HepG2 (cell line): ENCODE measurements at regions not wholly inside any gene's neighbourhood (a gene's known extent, or its start where the extent isn't known, plus 50 kb on each side); places are given as distances from the start of the nearest gene placed in this dataset.

ENCODE experiments used
- ATAC-seq: fragments of 200-7000 bp; cut with Tn5 transposase; 3 replicates; pipeline ENCODE4 v1.9.1; 2020; ENCODE audit warnings: mild to moderate bottlenecking, moderate library complexity
- BruUV-seq: library from RNA; stranded (reverse); fragments of 400-500 nt; replicated peaks from 2 replicates; lab custom pipeline; 2021; lab: Mats Ljungman, UMichigan
- CTCF ChIA-PET: fragments of 300-600 bp; formaldehyde crosslinking; extraction: SDS; loops from one replicate; lab custom pipeline; 2021; ENCODE audit warnings: low total read pairs, inconsistent platforms, low intra/inter-chr PET ratio; lab: Yijun Ruan, JAX
- POLR2A ChIA-PET: fragments of 350-600 bp; sonication (Branson Sonifier 250); formaldehyde crosslinking; loops from one replicate; lab custom pipeline; 2020; ENCODE audit warnings: antibody characterized with exemption, inconsistent platforms; lab: Yijun Ruan, JAX
- DNase-seq: peaks from one replicate; pipeline ENCODE4 v3.0.0-alpha.2; 2015; ENCODE audit warnings: low spot score
- FAIRE-seq: peaks from 3 replicates; lab custom pipeline; 2011; peaks lifted over from hg19 to GRCh38; lab: Jason Lieb, UNC
- H2AFZ ChIP-seq: one replicate; pipeline ENCODE4 v1.6.1; 2011; ENCODE audit warnings: low read length, inconsistent platforms
- H3K27ac ChIP-seq: fragments of 300-600 bp; 3 replicates; pipeline ENCODE4 v1.8.0; 2011; ENCODE audit warnings: mixed run types, mild to moderate bottlenecking, mixed read lengths, low read length, inconsistent platforms; ENCODE audit not compliant: insufficient read depth; ENCODE audit errors: extremely low read length
- H3K27me3 ChIP-seq, 2 experiments: fragments of 200-600 bp in 1 of 2; 2 replicates in 1 of 2; 3 replicates in 1 of 2; pipeline versions ENCODE4 v1.6.0 to v1.8.0; 2011; ENCODE audit warnings: low read length in 2 of 2, mild to moderate bottlenecking in 2 of 2, moderate library complexity in 2 of 2, inconsistent platforms in 1 of 2; ENCODE audit not compliant: insufficient read depth in 2 of 2, control insufficient read depth in 1 of 2
- H3K36me3 ChIP-seq, 2 experiments: fragments of 200-600 bp in 1 of 2; replicated peaks in 1 of 2; 2 replicates in 1 of 2; 3 replicates in 1 of 2; pipeline versions ENCODE4 v1.5.1 to v1.8.0; 2011; ENCODE audit warnings: low read length in 2 of 2, inconsistent platforms in 1 of 2; ENCODE audit not compliant: insufficient read depth in 2 of 2, control insufficient read depth in 1 of 2
- H3K4me1 ChIP-seq: 2 replicates; pipeline ENCODE4 v1.5.1; 2012; ENCODE audit warnings: low read length, inconsistent platforms; ENCODE audit not compliant: insufficient read depth
- H3K4me2 ChIP-seq: 2 replicates; pipeline ENCODE4 v1.6.0; 2011; ENCODE audit warnings: low read depth, low read length, inconsistent platforms
- H3K4me3 ChIP-seq, 3 experiments: fragments of 200-600 bp in 1 of 3; sonication (generic), shearing (Covaris generic) in 1 of 3; replicated peaks in 1 of 3; 2 replicates each; pipeline ENCODE4 v1.5.1; 2011 to 2016; ENCODE audit warnings: low read length in 3 of 3, inconsistent platforms in 2 of 3, low read depth in 2 of 3, mild to moderate bottlenecking in 2 of 3, control low read depth in 1 of 3, mixed read lengths in 1 of 3; ENCODE audit not compliant: insufficient read depth in 1 of 3
- H3K79me2 ChIP-seq: one replicate; pipeline ENCODE4 v1.6.1; 2011; ENCODE audit warnings: low read length, inconsistent platforms; ENCODE audit not compliant: insufficient read depth
- H3K9ac ChIP-seq: 2 replicates; pipeline ENCODE4 v1.6.0; 2011; ENCODE audit warnings: mild to moderate bottlenecking, low read depth, low read length, inconsistent platforms; ENCODE audit not compliant: insufficient read depth
- H3K9me3 ChIP-seq: 2 replicates; pipeline ENCODE4 v1.5.1; 2012; ENCODE audit warnings: mild to moderate bottlenecking, low read length
- H4K20me1 ChIP-seq: 2 replicates; pipeline ENCODE4 v1.6.0; 2011; ENCODE audit warnings: inconsistent platforms, mild to moderate bottlenecking, low read length, moderate library complexity; ENCODE audit not compliant: insufficient read depth
- EEA1 ChIP-seq: sonication (generic); formaldehyde crosslinking; IDR thresholded peaks from 2 replicates; pipeline ENCODE4 v1.5.1; 2020; ENCODE audit warnings: mild to moderate bottlenecking, missing genetic modification reagents, borderline replicate concordance
- GFI1 ChIP-seq: sonication (generic); formaldehyde crosslinking; IDR thresholded peaks from 2 replicates; pipeline ENCODE4 v1.5.0; 2020; ENCODE audit warnings: missing genetic modification reagents, mild to moderate bottlenecking, borderline replicate concordance
- HNF4A ChIP-seq: sonication (generic); formaldehyde crosslinking; IDR thresholded peaks from 2 replicates; pipeline ENCODE4 v1.4.0; 2020; ENCODE audit warnings: missing genetic modification reagents
- KDM6A ChIP-seq: IDR thresholded peaks from 2 replicates; pipeline ENCODE4 v1.6.1; 2016; ENCODE audit warnings: low read depth
- SMARCC2 ChIP-seq: fragments of 450-650 bp; IDR thresholded peaks from 2 replicates; pipeline ENCODE4 v1.6.1; 2017; ENCODE audit warnings: antibody characterized with exemption, mild to moderate bottlenecking
- ZNF264 ChIP-seq: sonication (generic); formaldehyde crosslinking; IDR thresholded peaks from 2 replicates; pipeline ENCODE4 v1.4.0; 2020; ENCODE audit warnings: missing genetic modification reagents
- WGBS: methylation state at CpG from one replicate; pipeline ENCODE4 v1.1.6; 2017; ENCODE audit warnings: low lambda C conversion rate; 5-methylcytosine and 5-hydroxymethylcytosine counted together
- in situ Hi-C: cut with HindIII; loops from 2 replicates; pipeline ENCODE4 v1.10.0; 2017; ENCODE audit warnings: low pct_unique_long_range_greater_than_20kb; ENCODE audit not compliant: extremely low pct_ligation_motif_present
- intact Hi-C: fragments of 100-400 bp; cut with micrococcal nuclease; formaldehyde crosslinking; loops from one replicate; pipeline ENCODE4 v1.10.0; 2022; ENCODE audit not compliant: unreplicated experiment
- TF ChIP-seq, protein P1 (sequence below): sonication (generic); formaldehyde crosslinking; IDR thresholded peaks from 2 replicates; pipeline ENCODE4 v1.8.0; 2022; ENCODE audit warnings: mild to moderate bottlenecking, missing genetic modification reagents, borderline replicate concordance
- TF ChIP-seq, protein P2 (sequence below): sonication (generic); formaldehyde crosslinking; IDR thresholded peaks from 2 replicates; pipeline ENCODE4 v1.5.0; 2020; ENCODE audit warnings: mild to moderate bottlenecking, low read depth, missing genetic modification reagents, borderline replicate concordance
- TF ChIP-seq, protein P3 (sequence below), 2 experiments: fragments of 450-650 bp in 1 of 2; sonication (generic) in 1 of 2; formaldehyde crosslinking in 1 of 2; IDR thresholded peaks; 2 replicates each; pipeline versions ENCODE4 v1.6.1 to v1.8.0; 2016 to 2022; ENCODE audit warnings: antibody characterized with exemption in 1 of 2, mild to moderate bottlenecking in 1 of 2, missing genetic modification reagents in 1 of 2
- TF ChIP-seq, protein P4 (sequence below): sonication (generic); formaldehyde crosslinking; IDR thresholded peaks from 2 replicates; pipeline ENCODE4 v1.5.0; 2020; ENCODE audit warnings: missing genetic modification reagents

DNA sequence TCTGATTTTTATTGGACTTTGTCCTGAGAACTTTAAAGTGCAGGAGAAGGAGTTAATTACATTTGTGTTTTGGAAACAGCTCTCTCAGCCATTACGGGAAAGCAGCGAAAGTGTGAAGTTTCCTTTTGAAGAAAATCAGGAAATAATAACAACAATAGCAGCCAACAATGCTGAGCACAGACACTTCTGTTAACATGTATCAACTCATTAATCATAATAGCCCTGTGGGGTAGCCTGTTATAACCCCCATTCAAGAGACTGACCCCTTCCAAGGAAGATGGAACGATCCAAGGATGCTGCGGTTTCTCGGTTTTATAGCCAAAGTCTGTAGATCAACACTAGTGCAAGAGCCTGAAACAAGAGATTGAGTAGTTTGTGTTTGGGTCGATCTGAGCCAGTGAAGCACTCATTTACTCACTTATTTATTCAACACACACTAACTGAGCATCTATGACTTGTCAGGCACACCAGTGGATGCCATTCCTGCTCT is 195.5 kb downstream of the DRD1 start:
- Histone ChIP-seq H2AFZ (no peak overlapping the region), H3K4me1 (no peaks in the 10 kb centered on the region), H3K27me3 (peaks cover 0 to 9% of the 10 kb centered on the region in 2 experiments; a peak in 1 of 5 replicates), H3K79me2 (no peaks in the 10 kb centered on the region), H3K36me3 (no peaks in the 10 kb centered on the region), H4K20me1 (no peaks in the 10 kb centered on the region), H3K4me2 (no peak overlapping the region), H3K4me3 (no peak overlapping the region), H3K9ac (no peak overlapping the region), H3K9me3 (no peaks in the 10 kb centered on the region), H3K27ac (no peak overlapping the region)
- WGBS = 41% methylated on average over 6 of the region's 6 CpGs
- in situ Hi-C loops (no loop called here), intact Hi-C loops (no loop called here)
- POLR2A ChIA-PET = no interaction called here
- ATAC-seq (no peak), DNase-seq (no peak), FAIRE-seq (no peak)
- CTCF ChIA-PET = no interaction called here
- BruUV-seq = no TSS peak
- TF ChIP-seq, protein P1, sequence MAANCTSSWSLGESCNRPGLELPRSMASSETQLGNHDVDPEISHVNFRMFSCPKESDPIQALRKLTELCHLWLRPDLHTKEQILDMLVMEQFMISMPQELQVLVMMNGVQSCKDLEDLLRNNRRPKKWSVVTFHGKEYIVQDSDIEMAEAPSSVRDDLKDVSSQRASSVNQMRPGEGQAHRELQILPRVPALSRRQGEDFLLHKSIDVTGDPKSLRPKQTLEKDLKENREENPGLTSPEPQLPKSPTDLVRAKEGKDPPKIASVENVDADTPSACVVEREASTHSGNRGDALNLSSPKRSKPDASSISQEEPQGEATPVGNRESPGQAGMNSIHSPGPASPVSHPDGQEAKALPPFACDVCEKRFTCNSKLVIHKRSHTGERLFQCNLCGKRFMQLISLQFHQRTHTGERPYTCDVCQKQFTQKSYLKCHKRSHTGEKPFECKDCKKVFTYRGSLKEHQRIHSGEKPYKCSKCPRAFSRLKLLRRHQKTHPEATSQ (CRISPR knock-in tag) = no peak
- TF ChIP-seq EEA1 (no peak), GFI1 (CRISPR knock-in tag) (no peak), SMARCC2 (no peak), KDM6A (no peak), HNF4A (CRISPR knock-in tag) (no peak), ZNF264 (CRISPR knock-in tag) (no peak)
- TF ChIP-seq, protein P2, sequence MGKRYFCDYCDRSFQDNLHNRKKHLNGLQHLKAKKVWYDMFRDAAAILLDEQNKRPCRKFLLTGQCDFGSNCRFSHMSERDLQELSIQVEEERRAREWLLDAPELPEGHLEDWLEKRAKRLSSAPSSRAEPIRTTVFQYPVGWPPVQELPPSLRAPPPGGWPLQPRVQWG = no peak
- TF ChIP-seq, protein P3, sequence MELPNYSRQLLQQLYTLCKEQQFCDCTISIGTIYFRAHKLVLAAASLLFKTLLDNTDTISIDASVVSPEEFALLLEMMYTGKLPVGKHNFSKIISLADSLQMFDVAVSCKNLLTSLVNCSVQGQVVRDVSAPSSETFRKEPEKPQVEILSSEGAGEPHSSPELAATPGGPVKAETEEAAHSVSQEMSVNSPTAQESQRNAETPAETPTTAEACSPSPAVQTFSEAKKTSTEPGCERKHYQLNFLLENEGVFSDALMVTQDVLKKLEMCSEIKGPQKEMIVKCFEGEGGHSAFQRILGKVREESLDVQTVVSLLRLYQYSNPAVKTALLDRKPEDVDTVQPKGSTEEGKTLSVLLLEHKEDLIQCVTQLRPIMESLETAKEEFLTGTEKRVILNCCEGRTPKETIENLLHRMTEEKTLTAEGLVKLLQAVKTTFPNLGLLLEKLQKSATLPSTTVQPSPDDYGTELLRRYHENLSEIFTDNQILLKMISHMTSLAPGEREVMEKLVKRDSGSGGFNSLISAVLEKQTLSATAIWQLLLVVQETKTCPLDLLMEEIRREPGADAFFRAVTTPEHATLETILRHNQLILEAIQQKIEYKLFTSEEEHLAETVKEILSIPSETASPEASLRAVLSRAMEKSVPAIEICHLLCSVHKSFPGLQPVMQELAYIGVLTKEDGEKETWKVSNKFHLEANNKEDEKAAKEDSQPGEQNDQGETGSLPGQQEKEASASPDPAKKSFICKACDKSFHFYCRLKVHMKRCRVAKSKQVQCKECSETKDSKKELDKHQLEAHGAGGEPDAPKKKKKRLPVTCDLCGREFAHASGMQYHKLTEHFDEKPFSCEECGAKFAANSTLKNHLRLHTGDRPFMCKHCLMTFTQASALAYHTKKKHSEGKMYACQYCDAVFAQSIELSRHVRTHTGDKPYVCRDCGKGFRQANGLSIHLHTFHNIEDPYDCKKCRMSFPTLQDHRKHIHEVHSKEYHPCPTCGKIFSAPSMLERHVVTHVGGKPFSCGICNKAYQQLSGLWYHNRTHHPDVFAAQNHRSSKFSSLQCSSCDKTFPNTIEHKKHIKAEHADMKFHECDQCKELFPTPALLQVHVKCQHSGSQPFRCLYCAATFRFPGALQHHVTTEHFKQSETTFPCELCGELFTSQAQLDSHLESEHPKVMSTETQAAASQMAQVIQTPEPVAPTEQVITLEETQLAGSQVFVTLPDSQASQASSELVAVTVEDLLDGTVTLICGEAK (IDR thresholded peaks at IDR 0.05) = no peak
- TF ChIP-seq, protein P3 (CRISPR knock-in tag; IDR thresholded peaks at IDR 0.05) = no peak
- TF ChIP-seq, protein P4, sequence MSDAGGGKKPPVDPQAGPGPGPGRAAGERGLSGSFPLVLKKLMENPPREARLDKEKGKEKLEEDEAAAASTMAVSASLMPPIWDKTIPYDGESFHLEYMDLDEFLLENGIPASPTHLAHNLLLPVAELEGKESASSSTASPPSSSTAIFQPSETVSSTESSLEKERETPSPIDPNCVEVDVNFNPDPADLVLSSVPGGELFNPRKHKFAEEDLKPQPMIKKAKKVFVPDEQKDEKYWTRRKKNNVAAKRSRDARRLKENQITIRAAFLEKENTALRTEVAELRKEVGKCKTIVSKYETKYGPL (CRISPR knock-in tag) = no peak
